ENCODE measurements at regions not wholly inside any gene's neighbourhood (a gene's known extent, or its start where the extent isn't known, plus 50 kb on each side); places are given as distances from the start of the nearest gene placed in this dataset.

DNA sequence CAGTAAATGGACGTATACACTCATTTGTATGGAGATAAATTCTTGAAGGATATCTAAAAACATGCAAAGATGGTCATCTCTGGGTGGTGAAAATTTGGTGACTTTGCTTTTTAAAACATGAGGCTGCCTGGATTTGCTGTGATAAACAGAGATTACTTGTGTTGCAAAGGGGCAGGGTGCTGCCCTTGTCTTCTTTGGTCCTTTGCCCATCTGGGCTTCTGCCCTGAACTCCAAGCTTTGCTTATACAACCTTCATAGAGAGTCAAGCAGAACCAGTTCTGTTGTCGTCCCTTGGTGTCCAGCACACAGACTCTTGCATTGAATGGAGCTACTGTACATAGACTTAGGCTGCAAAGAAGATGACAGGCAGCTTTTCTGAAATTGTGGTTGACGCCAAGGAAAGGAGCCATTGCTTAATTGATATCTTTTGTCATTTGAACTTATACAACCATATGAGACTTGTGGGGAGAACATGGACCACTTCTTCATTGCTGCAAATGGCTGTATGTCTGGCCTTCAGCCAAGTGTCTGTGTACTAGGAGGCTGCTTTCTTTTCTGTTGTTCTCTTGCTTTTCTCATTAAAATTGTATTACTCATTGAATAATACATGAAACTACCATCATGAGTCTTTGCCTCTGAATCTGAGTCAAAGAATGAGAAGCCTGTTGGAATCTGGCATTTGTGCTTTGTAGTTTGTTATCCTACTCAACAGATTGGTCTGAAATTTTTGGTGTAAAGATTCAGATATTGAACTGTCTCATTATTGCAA, 152.5 kb downstream of the DMRT2 start:
- DNase-seq, result no peak

DNA sequence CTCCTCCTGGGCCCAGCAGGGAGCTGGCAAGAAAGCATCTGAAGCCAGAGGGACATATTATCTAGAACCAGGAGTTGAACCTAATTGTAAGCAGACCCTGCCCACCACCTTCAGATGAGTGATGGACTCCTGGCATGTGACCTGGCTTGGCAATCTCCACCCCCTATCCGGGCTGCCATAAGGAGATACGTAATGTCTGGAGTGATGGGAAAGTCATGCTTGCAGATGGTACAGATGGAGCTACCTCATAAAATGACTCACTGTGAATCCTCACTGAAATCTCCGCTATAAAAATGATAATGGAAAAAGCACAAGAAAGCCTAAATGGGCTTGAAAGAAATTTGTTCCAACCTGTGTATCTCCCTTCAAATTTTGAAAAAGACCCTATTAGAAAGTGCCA, 157.5 kb downstream of the DMRT2 start:
- no peak for DNase-seq

DNA sequence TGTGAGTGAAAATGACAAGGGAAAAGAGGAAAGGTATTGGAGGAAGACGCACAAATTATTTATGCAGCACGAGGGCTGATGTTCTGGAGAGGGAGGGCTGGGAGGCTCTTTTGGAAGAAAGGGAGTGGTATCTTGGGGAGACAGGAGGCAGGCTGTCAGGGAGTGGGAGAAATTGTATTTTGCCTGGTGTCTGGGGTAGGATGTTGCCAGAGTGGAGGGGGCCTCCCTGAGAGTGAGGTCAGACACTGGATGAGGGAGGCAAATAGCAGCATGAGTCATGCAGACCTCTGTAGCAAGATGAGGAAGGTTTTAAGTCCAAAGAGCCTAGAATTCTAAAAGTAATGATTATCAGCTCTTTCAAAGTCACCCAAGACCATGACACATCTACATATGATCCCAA, 158.0 kb downstream of the DMRT2 start:
- DNase-seq, result no peak

DNA sequence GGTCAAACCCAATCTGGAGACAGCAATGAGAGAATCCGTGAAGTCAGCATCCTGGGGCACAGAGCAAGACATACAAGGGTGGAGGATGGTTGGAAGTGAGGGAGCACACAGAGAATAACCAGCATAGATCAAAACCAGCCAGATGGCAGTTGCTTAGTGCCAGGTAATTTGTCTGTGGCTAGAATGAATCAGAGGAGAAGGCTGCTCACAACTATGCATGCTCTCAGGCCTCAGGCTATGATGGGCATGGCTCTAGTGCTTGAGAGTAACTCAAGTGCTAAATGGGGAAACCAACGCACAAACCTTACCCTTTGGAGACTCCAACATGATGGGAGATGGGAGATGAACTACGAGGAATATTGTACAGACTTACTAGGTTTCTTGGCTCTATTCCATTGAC, 160.8 kb downstream of the DMRT2 start:
- no peak for DNase-seq

DNA sequence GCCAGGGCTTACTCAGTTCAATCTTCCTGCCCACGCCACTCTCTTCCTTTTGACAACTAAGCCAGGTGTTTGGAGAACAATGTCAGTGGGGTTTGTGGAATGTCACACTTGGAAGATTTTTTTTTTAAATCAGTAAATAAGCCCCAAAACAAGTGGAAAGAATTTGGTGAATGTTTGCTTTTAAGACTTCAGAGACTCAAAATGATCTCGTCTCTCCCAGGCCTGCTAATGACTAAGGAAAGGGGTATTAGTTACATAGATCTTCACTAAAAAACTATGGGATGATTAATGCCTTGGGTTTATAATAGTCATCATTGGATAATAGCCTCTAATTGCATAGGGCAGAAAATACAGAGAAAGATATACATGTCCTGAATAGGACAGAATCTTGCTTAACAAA, 166.4 kb downstream of the DMRT2 start:
- no peak for DNase-seq

DNA sequence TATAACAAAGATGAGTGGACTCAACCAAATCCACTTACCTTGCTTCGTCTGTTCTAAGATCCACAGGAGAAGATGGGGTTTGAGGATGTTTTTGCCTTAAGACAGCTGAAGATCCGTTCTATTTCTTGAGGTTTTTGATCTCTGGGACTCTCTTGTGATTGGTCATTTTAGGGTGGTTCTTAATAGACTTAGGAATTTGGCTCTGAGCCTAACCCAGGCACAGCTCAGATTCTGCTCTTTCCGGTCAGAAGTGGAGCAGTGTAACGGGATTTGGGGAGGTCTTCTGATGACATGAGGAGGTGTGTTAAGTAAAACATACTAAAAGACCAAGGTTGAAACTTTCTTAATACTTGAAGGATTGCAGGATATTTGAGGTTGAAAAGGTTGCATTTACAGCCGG, 166.9 kb downstream of the DMRT2 start:
- DNase-seq, result no peak

DNA sequence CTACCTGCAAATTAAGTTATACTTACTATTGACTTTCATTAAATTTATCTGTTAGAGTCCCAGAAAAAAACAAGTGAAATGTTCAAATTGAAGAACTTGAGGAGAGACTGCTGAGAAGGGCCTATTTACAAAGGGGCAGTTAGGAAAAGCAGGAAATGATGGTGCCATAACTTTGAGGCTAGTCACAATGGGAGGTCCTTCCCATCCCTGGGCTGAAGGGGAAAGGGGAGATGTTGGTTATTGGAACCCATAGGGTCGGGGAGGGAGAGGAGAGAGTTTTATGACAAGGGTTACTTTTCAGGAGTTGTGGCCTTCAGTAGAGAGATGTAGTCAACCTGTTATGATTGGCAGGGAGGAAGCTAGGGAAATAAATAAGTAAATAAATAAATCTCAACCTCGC, 169.1 kb downstream of the DMRT2 start:
- no peak for DNase-seq

DNA sequence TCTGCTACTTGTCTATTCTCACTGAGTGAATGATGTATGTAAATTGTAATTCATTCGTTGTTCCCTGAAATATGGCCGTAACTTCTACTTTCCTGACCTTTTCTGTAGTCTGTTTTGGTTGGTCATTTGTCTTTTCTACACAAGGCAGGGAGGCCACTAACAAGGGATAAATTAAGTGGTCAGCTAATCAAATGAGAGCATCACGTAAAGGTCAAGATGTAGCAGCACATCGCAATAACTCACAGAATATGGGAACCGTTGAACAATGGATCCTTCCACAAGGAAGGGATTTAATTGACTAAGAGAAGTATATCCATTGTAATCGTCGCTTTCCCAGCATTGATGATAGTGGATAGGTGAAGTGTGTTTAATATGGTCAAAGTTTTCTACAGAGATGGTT, 171.1 kb downstream of the DMRT2 start:
- no peak for DNase-seq

DNA sequence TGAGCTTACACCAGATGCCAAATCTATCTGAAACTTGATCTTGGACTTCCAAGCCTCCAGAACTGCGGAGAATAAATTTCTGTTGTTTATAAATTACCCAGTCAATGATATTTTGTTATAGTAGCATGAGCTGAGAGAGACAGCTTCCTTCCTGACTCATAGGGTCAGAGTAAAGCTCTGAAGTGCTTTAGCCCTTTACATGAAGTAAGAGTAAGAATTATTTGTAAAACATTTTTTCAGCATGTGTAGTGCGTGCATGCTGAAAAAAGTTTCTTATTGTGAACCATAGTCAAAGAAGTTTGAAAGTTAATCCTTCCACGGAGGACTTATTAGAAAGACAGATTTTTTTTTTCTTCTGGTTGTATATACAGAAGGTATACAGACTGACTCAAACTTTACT, 172.4 kb downstream of the DMRT2 start:
- DNase-seq, result no peak

DNA sequence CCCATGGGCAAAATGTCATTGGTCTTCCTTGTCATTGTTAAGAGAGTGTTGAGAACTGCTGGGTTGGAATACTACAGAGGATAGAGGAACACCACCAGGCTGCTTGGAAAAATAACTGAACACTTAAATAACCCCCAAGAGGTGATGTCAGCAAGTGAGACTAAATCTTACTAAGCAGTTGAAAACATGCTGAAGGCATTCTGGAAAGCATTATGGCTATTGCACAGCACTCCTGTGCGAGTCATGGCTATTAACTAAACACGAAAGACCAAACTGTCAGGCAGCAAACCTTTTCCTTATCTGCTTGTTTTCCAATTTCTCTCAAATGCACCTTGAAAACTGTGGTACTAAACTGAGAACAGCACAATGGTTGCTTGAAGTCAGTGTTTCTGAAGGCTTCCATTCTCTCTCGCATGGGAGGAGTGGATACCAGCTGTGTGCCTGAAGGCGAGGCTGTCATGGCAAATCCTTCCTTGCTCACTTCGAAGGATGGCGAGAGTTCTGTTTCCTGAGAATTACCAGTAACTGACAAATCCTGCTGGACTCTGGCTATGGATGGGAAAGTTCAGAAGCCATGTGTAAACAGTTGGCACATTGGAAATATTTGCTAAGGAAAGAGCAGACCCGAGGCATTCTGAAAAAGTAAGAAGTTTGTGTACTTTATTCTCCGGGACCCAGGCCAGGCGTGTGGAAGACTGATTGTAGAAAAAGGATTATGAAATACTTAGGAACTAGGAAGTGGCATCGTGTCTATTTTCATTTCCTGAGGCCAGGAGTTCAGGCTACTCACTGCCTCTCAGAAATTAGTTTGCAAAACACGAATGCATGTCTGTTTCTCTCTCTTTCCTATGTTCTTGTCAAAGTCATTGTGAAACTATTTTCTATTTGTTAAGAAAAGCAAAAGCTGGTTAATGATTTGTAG, 182.1 kb downstream of the DMRT2 start:
- peak; percentile 1 for DNase-seq

DNA sequence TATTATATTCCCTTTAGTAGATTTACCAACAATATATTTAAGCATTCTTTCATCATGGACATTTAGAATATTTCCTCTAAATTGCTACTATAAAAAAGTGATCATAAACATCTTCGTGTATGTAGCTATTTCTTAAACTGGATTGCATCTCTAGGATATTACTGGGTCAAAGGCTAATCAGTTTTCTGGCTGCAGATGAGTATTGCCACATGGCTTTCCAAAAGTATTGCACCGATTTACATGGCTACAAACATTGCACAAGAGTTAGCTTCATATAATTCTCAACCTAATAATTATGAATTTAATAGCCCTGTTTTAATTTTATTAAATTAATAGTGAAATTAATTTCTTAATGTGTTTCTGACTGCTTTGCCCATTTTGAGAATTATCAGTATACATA, 183.4 kb downstream of the DMRT2 start:
- no peak for DNase-seq

DNA sequence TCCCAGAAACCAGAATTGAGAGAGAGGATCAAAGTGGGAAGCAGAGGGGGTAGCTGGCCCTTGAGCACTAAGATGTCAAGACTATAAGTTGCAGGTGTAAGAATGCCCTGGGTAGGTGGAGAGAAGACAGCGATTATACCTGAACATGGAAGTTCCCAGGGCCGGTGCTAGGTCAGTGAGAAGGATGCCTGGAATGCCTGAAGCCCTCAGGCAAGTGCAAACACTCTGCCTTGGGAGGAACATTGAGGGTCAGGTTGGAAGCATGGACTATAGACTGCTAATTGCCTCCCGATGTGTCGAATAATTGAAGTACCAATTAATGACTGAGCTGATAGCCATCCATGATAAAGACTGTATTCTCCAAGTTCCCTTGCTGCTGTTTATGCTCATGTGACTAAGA, 185.5 kb downstream of the DMRT2 start:
- DNase-seq, result no peak

DNA sequence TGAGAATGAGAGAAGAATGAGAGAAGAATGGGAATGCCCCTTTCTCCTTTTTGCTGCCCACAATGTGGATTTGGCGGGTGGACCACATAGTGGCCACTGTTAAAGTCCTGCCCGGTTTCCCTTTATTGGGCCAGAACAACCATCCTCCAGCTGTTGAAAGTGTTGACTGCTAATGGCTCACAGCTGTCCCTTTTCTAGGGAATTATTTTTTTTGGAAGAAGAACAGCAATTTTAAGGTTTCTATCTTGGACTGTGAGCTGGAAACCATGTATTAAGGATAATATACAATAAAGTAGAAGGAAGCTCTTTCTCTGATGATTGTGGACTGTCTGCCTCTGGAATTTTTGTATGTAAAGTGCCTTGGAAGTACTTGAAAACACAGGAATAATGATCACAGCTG, 185.9 kb downstream of the DMRT2 start:
- DNase-seq, result no peak

DNA sequence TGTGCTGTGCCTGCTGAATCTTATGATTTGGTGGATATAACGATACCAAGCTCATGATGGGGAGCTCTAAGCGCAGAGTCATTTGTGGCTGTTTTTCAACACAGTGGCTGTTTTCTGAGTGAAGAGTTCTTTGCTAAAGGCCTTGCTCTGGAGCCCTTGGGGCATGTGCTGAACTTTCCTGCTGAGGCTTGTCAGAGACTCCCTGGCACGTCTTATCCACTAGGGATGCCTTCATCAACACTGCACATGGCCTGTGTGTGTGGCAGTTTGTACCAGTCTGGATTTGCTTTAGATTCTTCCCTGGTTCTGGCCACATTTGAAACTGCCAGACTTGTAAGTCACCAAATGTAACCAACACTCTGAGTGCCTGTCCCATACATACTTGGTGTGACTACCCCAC, 188.2 kb downstream of the DMRT2 start:
- DNase-seq, result no peak

DNA sequence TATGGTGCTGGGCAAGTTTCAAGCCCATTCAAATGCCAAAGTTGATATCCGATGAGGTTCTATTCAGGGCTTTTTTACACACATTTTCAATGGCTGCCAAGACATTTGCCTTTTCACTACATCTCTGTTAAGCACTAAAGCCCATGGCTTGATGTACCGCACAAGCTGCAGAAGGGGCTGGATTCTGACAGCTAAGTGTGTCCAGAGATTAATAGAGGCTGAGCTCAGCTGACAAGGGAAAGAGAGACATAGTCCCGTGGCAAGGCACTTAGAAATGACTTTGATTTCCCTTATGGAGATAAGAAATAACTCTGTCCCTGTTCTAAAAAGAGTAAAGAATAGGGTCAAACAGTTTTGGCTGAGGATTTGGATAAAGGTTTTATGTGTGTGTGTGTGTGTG, 198.6 kb downstream of the DMRT2 start:
- no peak for DNase-seq

DNA sequence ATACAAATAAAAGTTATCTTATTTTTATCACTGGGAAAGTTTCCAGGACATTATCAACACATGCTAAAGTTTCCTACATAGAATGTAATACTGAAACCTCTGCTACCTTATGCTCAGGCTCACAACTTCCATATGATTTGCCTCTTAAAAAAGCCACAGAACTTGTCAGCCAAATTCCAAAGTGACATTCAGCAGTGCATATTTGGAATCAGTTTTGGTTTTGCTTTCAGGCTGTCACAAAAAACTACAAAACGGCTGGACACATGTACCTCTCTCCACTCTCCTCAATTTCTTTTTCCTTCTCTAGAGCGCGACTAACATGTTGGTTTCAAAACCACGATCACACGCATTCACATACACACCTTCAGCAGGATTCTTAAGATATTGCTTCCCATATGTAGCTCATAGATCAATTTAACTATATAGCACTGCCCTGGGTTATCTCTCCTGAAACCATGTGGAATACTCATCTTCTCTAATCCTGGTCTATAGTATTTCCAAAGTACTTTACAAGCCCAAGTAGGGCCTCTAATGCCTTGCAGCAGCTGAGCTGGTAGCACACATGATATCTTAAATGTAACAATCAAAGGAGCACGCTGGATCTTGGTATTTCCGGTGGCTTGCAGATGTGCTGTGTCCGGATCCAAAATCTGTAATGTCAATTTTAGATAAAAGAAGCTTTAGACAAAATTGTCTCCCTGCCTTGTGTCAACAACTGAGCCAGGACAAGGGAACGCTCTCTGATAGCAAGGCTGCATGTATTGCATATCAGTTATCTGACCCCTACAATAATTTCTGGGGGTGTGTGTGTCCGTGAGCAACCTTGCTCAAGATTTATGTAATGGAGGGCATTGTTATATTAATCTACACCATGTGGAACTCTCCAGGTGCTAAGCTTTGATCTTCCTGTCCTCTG, 203.2 kb downstream of the DMRT2 start:
- no peak for DNase-seq

DNA sequence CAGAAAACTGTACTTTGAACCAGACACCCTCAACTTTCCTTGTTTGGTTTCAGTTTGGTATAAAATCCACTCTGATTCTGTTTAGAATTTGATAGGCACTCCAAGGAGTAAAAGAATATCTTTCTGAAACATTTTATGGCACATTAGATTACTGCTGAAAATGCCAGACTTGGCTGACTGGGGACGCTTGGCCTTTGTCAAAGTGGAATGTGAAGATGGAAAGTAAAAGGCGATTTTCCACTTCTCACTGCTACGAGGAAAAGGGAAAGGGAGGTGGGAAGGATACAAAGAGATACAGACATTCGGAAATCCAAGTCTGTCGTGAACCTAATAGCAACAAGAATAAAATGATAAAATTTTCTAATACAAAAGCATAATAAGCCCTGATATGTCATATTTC, 203.9 kb downstream of the DMRT2 start:
- DNase-seq, result no peak

DNA sequence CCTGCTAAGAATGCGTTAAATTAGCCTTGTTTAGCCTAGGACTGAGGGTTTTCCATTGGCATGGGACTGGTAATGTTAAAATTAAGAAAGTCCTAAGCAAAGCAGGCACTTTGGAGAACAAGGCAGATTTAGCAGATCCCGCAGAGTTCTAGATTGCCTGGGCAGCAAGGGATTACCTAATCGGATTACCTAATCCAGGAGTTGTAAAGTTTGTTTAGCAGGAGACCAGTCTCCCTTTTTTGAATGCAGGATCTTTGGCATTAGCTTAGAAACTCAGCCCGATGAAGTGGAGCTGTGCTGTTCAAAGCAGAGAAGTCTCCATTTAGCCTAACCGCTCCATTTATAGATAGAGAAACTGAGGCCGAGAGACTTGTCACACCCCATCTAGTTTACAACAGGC, 206.0 kb downstream of the DMRT2 start:
- DNase-seq, result no peak

DNA sequence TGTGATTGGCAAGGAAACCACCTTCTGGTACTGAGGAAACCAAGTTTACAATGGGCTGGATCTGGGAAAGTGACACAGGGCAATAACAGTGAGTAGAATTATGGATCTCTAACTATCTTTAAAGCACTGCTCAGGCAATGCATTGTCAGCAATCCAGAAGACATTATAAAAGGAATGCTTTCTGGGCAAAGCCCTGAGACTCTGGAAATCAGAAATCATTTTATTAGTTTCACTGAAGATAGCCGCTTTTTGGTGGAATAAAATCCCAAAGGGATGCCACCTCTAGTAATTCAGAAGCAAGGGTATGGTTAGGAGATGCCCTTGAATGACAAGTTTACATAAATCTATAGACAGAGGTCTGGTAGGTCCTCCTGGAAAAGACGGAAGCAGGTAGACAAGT, 211.1 kb downstream of the DMRT2 start:
- DNase-seq, result no peak

DNA sequence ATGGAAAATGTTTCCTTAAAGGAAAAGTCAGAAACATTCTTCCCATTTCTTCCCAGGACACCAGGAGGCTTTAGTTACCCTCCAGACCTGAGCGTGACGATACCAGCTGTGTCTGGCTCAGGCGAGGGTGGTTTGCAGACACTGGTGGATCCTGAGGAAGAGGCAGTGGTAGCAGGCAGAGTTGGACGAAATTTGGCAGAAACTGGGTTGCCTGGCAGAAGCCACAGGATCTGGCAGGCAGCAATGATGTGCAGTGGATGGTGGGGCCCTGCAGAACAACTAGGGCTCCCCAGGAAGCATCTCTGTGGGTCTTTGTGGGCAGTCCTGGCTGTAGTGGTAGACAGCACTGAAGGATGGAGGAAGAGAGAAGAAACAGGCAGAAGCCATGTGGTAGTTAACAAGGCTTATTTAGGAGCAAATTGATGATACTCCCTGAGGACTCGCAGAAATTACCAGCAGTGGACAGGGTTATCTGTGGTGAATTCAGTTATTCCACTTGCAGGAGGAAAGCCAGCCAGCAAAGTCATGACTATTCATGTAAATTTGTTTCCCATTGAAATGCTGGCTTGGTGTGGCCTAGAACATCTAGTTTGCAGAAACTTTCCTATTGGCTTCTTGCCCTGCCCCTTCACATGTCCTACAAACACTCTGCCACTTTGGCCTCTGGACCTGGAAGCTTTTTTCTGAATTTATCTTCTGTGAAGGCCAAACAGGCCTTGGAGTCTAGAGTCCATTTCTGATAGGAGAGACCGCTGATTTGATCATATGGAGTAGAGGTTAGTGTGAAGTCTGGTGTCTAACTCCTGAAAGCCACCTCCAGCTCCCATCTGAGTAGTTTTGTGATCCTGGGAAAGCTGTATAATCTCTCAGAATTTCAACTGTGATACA, 212.0 kb downstream of the DMRT2 start:
- DNase-seq, result no peak

DNA sequence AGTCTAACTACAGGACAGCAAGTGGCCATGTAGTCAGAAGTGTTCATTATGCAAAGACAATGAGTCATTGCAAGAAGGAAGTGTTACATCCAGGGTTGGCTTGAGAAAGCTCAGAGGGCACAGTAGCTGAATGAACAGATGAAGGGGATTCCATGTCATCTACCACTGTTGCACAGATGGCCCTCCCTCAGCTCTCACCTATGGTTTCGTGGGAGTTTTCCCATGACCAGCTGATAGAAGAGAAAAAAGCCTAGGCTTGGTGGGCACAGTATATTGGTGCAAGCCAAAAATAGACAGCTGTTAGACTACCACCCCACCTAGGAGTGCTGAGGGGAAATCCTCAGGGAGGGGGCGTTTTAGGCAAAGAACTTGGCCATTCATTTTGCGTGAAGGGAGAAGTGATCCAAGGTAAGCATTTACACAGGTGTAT, 217.0 kb downstream of the DMRT2 start:
- DNase-seq, result no peak

DNA sequence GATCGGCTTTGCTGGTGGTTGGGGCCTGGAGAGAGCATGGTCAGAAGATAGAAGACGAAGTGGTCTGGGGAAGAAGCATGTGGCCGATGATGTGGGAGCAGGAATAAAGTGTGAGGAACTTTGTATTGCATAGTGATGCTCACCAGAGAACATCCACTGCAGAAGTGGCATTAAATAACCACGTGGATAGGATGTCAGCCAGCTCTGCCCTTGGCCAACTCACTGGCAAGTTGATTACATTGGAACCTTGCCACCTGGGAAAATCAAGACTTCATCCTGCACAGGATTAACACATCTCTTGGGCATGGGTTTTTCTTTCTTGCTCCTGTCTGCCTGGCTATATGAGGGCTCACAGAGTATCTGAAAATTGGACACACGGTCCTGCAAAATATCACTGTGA, 217.4 kb downstream of the DMRT2 start:
- DNase-seq, result no peak

All from hematopoietic multipotent progenitor cell treated with erythropoietin and hydrocortisone succinate and interleukin-3 and kit ligand, for 4 days (in vitro differentiated cells).